ENCODE measurements at regions not wholly inside any gene's neighbourhood (a gene's known extent, or its start where the extent isn't known, plus 50 kb on each side); places are given as distances from the start of the nearest gene placed in this dataset.

DNA sequence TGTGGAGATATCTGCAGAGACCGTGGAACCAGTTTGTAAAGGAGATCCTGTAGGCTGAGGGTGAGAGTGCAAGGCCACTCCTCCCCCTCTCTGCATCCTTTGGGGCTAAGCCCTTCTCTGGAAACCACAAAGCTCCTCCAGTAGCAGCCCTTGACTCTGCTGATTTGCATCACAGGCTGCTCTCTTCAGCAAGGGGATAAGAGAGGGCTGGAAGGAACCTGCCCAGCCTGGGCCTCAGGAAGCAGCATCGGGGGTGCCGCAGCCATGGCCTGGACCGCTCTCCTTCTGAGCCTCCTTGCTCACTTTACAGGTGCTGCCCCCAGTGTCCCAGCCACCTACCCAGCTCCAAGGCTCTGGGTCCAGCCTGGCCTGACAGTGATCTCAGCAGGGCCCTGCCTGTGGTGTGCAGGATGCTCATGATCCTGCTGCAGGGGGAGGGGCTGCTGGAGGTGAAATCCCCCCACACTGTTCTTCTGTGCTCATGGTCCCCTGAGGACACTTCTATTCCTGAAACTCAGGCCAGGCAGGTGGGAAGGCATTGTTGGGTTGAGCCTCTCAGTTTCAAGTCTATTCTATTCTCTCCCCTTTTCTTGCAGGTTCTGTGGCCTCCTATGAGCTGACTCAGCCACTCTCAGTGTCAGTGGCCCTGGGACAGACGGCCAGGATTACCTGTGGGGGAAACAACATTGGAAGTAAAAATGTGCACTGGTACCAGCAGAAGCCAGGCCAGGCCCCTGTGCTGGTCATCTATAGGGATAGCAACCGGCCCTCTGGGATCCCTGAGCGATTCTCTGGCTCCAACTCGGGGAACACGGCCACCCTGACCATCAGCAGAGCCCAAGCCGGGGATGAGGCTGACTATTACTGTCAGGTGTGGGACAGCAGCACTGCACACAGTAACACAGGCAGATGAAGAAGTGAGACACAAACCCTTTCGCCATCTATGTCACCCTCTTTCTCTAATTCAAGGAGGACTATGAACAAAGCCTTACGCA, 68.5 kb upstream of the IGLL5 start (continued):
- TF ChIP-seq, protein P1, sequence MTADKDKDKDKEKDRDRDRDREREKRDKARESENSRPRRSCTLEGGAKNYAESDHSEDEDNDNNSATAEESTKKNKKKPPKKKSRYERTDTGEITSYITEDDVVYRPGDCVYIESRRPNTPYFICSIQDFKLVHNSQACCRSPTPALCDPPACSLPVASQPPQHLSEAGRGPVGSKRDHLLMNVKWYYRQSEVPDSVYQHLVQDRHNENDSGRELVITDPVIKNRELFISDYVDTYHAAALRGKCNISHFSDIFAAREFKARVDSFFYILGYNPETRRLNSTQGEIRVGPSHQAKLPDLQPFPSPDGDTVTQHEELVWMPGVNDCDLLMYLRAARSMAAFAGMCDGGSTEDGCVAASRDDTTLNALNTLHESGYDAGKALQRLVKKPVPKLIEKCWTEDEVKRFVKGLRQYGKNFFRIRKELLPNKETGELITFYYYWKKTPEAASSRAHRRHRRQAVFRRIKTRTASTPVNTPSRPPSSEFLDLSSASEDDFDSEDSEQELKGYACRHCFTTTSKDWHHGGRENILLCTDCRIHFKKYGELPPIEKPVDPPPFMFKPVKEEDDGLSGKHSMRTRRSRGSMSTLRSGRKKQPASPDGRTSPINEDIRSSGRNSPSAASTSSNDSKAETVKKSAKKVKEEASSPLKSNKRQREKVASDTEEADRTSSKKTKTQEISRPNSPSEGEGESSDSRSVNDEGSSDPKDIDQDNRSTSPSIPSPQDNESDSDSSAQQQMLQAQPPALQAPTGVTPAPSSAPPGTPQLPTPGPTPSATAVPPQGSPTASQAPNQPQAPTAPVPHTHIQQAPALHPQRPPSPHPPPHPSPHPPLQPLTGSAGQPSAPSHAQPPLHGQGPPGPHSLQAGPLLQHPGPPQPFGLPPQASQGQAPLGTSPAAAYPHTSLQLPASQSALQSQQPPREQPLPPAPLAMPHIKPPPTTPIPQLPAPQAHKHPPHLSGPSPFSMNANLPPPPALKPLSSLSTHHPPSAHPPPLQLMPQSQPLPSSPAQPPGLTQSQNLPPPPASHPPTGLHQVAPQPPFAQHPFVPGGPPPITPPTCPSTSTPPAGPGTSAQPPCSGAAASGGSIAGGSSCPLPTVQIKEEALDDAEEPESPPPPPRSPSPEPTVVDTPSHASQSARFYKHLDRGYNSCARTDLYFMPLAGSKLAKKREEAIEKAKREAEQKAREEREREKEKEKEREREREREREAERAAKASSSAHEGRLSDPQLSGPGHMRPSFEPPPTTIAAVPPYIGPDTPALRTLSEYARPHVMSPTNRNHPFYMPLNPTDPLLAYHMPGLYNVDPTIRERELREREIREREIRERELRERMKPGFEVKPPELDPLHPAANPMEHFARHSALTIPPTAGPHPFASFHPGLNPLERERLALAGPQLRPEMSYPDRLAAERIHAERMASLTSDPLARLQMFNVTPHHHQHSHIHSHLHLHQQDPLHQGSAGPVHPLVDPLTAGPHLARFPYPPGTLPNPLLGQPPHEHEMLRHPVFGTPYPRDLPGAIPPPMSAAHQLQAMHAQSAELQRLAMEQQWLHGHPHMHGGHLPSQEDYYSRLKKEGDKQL (CRISPR knock-in tag; IDR thresholded peaks at IDR 0.05; ENCODE audit: low read depth), result no peak
- TF ChIP-seq, protein P2, sequence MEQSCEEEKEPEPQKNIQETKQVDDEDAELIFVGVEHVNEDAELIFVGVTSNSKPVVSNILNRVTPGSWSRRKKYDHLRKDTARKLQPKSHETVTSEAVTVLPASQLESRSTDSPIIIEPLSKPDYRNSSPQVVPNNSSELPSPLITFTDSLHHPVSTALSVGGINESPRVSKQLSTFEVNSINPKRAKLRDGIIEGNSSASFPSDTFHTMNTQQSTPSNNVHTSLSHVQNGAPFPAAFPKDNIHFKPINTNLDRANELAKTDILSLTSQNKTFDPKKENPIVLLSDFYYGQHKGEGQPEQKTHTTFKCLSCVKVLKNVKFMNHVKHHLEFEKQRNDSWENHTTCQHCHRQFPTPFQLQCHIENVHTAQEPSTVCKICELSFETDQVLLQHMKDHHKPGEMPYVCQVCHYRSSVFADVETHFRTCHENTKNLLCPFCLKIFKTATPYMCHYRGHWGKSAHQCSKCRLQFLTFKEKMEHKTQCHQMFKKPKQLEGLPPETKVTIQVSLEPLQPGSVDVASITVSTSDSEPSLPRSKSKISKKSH (CRISPR knock-in tag; IDR thresholded peaks at IDR 0.05; ENCODE audit: borderline replicate concordance), result no peak
- TF ChIP-seq, protein P3, sequence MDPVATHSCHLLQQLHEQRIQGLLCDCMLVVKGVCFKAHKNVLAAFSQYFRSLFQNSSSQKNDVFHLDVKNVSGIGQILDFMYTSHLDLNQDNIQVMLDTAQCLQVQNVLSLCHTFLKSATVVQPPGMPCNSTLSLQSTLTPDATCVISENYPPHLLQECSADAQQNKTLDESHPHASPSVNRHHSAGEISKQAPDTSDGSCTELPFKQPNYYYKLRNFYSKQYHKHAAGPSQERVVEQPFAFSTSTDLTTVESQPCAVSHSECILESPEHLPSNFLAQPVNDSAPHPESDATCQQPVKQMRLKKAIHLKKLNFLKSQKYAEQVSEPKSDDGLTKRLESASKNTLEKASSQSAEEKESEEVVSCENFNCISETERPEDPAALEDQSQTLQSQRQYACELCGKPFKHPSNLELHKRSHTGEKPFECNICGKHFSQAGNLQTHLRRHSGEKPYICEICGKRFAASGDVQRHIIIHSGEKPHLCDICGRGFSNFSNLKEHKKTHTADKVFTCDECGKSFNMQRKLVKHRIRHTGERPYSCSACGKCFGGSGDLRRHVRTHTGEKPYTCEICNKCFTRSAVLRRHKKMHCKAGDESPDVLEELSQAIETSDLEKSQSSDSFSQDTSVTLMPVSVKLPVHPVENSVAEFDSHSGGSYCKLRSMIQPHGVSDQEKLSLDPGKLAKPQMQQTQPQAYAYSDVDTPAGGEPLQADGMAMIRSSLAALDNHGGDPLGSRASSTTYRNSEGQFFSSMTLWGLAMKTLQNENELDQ (CRISPR knock-in tag; IDR thresholded peaks at IDR 0.05; ENCODE audit: borderline replicate concordance), result no peak

All from HepG2 (cell line).